GM23338 (cell line): ENCODE measurements at regions not wholly inside any gene's neighbourhood (a gene's known extent, or its start where the extent isn't known, plus 50 kb on each side); places are given as distances from the start of the nearest gene placed in this dataset.

ENCODE experiments used
- ATAC-seq: fragments of 200-7000 bp; cut with Tn5 transposase; 3 replicates; pipeline ENCODE4 v1.9.1; 2020
- DNase-seq: peaks from one replicate; pipeline ENCODE4 v3.0.0-alpha.2; 2015; ENCODE audit warnings: low spot score
- H2AFZ ChIP-seq: fragments of 200-600 bp; sonication (generic); 2 replicates; pipeline ENCODE4 v1.8.0; 2016; ENCODE audit warnings: antibody characterized with exemption, mild to moderate bottlenecking, moderate library complexity
- H3F3A ChIP-seq: fragments of 200-600 bp; sonication (generic); replicated peaks from 2 replicates; pipeline ENCODE4 v1.8.0; 2017; ENCODE audit warnings: antibody characterized with exemption, mixed run types, low read depth
- H3K27ac ChIP-seq: fragments of 200-600 bp; sonication (generic); 2 replicates; pipeline ENCODE4 v1.6.1; 2016; ENCODE audit warnings: low read depth
- H3K27me3 ChIP-seq: fragments of 200-600 bp; sonication (generic); 2 replicates; pipeline ENCODE4 v1.8.0; 2016; ENCODE audit warnings: mild to moderate bottlenecking, mixed run types, moderate library complexity; ENCODE audit not compliant: insufficient read depth
- H3K36me3 ChIP-seq: fragments of 200-600 bp; sonication (generic); 2 replicates; pipeline ENCODE4 v1.8.0; 2016; ENCODE audit warnings: mild to moderate bottlenecking; ENCODE audit not compliant: insufficient read depth
- H3K4me1 ChIP-seq: fragments of 200-600 bp; sonication (generic); 2 replicates; pipeline ENCODE4 v1.8.0; 2016; ENCODE audit warnings: mild to moderate bottlenecking, moderate library complexity; ENCODE audit not compliant: insufficient read depth
- H3K4me2 ChIP-seq: fragments of 200-600 bp; sonication (generic); 2 replicates; pipeline ENCODE4 v1.7.1; 2017; ENCODE audit warnings: mixed run types
- H3K4me3 ChIP-seq: fragments of 200-600 bp; sonication (generic); 2 replicates; pipeline ENCODE4 v1.6.1; 2016; ENCODE audit warnings: mixed run types
- H3K79me2 ChIP-seq: fragments of 200-600 bp; sonication (generic); replicated peaks from 2 replicates; pipeline ENCODE4 v1.8.0; 2017; ENCODE audit warnings: mild to moderate bottlenecking; ENCODE audit not compliant: insufficient read depth
- H3K9me2 ChIP-seq: fragments of 200-600 bp; sonication (generic); 2 replicates; pipeline ENCODE4 v1.8.0; 2017; ENCODE audit not compliant: insufficient read depth
- H4K20me1 ChIP-seq: fragments of 200-600 bp; sonication (generic); replicated peaks from 2 replicates; pipeline ENCODE4 v1.8.0; 2017; ENCODE audit warnings: mild to moderate bottlenecking; ENCODE audit not compliant: insufficient read depth
- H3K27ac Mint-ChIP-seq: 2 replicates; pipeline ENCODE4 v1.8.0; 2020; ENCODE audit warnings: inconsistent platforms, mild to moderate bottlenecking, moderate library complexity, mixed read lengths
- H3K27me3 Mint-ChIP-seq: 3 replicates; pipeline ENCODE4 v1.8.0; 2022; ENCODE audit warnings: low read depth, mild to moderate bottlenecking, moderate library complexity, mixed read lengths, inconsistent platforms; ENCODE audit not compliant: insufficient read depth, poor library complexity
- H3K36me3 Mint-ChIP-seq: 3 replicates; pipeline ENCODE4 v1.8.0; 2021; ENCODE audit warnings: low read depth, mild to moderate bottlenecking, inconsistent platforms, moderate library complexity, mixed read lengths
- H3K4me1 Mint-ChIP-seq: 3 replicates; pipeline ENCODE4 v1.8.0; 2020; ENCODE audit warnings: mild to moderate bottlenecking, inconsistent platforms, mixed read lengths
- H3K4me3 Mint-ChIP-seq: 3 replicates; pipeline ENCODE4 v1.8.0; 2021; ENCODE audit warnings: moderate library complexity, mild to moderate bottlenecking, inconsistent platforms, mixed read lengths
- H3K9me3 Mint-ChIP-seq: 3 replicates; pipeline ENCODE4 v1.8.0; 2020; ENCODE audit warnings: moderate library complexity, mild to moderate bottlenecking, inconsistent platforms, mixed read lengths
- CREB1 ChIP-seq: fragments of 250-450 bp; sonication (Bioruptor Pico); IDR thresholded peaks from 2 replicates; pipeline ENCODE4 v1.5.0; 2020; ENCODE audit warnings: low read depth, mild to moderate bottlenecking, moderate library complexity
- EZH2 ChIP-seq: fragments of 200-600 bp; sonication (generic); IDR thresholded peaks from one replicate; pipeline ENCODE4 v1.8.0; 2017; ENCODE audit warnings: antibody characterized with exemption, mild to moderate bottlenecking, low read depth; ENCODE audit not compliant: unreplicated experiment
- EZH2phosphoT487 ChIP-seq: fragments of 200-600 bp; sonication (generic); IDR thresholded peaks from one replicate; pipeline ENCODE4 v1.8.1; 2018; ENCODE audit warnings: antibody characterized with exemption; ENCODE audit not compliant: unreplicated experiment
- NANOG ChIP-seq: IDR thresholded peaks from 2 replicates; pipeline ENCODE4 v1.6.1; 2016; ENCODE audit warnings: antibody characterized with exemption, borderline replicate concordance
- POLR2AphosphoS5 ChIP-seq: IDR thresholded peaks from 2 replicates; pipeline ENCODE4 v1.6.1; 2016; ENCODE audit warnings: antibody characterized with exemption, low read depth
- ZNF331 ChIP-seq: fragments of 250-450 bp; sonication (Bioruptor Pico); IDR thresholded peaks from 2 replicates; pipeline ENCODE4 v1.5.0; 2020; ENCODE audit warnings: low read depth, mild to moderate bottlenecking, moderate library complexity
- ZNF462 ChIP-seq: fragments of 250-450 bp; sonication (Bioruptor Pico); IDR thresholded peaks from 2 replicates; pipeline ENCODE4 v1.5.0; 2020; ENCODE audit warnings: mild to moderate bottlenecking, moderate library complexity

DNA sequence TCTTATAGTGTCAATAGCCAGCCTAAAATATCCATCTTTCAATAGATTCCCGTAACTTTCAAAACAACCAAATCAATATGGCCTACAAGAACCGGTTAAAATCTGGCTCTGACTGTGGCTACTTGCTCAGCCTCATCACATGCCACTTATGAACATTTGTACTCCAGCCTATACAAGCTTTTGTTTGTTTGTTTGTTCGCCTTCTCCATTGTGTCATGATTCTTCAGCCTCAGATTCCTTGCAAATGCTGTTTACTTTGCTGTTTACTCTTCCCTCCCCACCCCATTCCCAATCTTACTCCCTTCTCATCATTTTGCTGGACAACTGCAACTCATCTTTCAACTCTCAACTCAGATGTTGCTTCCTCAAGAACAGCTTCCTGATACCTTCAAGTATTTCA lies 161.2 kb downstream of the CAPZA3 start (continued):
- TF ChIP-seq EZH2phosphoT487: no peak
- TF ChIP-seq ZNF331 (CRISPR knock-in tag): no peak
- TF ChIP-seq POLR2AphosphoS5: no peak
- no peak for TF ChIP-seq ZNF462 (CRISPR knock-in tag)
- no peak for TF ChIP-seq NANOG
- no peak for TF ChIP-seq CREB1 (CRISPR knock-in tag)

DNA sequence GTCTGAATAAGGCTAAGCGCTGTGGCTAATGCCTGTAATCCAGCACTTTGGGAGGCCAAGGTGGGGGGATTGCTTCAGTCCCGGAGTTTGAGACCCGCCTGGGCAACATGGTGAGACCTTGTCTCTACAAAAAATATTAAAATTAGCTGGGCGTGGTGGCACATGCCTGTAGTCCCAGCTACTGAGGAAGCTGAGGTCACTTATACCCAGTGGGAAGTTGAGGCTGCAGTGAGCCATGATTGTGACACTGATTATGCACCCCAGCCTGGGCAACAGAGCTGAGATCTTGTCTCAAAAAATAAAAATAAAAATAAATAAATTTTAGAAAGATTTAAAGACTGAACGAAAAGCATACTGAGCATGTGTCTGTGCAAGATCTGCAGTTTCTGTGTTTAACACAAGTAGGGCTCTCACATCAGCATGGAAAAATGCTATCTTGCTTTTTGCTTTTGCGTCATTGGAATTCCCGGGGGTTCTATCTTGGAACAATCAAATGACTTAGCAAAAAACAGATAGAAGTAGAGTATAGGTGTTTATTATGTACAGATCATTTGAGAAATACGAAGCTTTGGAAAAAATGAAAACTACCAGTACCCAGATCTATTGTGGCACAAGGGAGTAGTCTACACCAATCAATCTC lies 161.9 kb downstream of the CAPZA3 start:
- H3K4me1 Mint-ChIP-seq: peaks cover 11% of the 10 kb centered on the region

More for the DNA sequence above, 161.9 kb downstream of the CAPZA3 start:
- no peaks in the 10 kb centered on the region for H3K27me3 ChIP-seq
- H3K4me3 ChIP-seq: no peak overlapping the region
- H3K27ac ChIP-seq: no peak overlapping the region
- peaks cover 7% of the 10 kb centered on the region for H3K4me1 ChIP-seq
- no peak for TF ChIP-seq EZH2
- peak overlapping the region; percentile 58; the same call in 1 of the 2 replicates for H2AFZ ChIP-seq
- Mint-ChIP-seq H3K27ac (no peak overlapping the region), H3K27me3 (no peaks in the 10 kb centered on the region), H3K9me3 (no peaks in the 10 kb centered on the region; the same call in 2 of the 3 replicates), H3K36me3 (peaks cover 5% of the 10 kb centered on the region; the same call in 1 of the 3 replicates), H3K4me3 (no peak overlapping the region)
- no peaks in the 10 kb centered on the region for H4K20me1 ChIP-seq
- H3K79me2 ChIP-seq: no peaks in the 10 kb centered on the region
- H3K9me2 ChIP-seq: peaks cover 31% of the 10 kb centered on the region
- H3F3A ChIP-seq: no peaks in the 10 kb centered on the region
- DNase-seq (no peak), ATAC-seq (no peak)
- H3K36me3 ChIP-seq: no peaks in the 10 kb centered on the region; the same call in 1 of the 2 replicates
- H3K4me2 ChIP-seq: no peak overlapping the region
